Ascending aorta (tissue), 2 donors: ENCODE measurements at regions not wholly inside any gene's neighbourhood (a gene's known extent, or its start where the extent isn't known, plus 50 kb on each side); places are given as distances from the start of the nearest gene placed in this dataset.

Experiments used
- DNase-seq, 2 donors: peaks; one replicate each; pipeline ENCODE4 v3.0.0-alpha.2; 2019; ENCODE audit warnings: low spot score in 2 of 2
- H3K27ac ChIP-seq, 2 donors: fragments of 200-600 bp; sonication (generic); one replicate each; pipeline ENCODE4 v1.5.1; 2016 to 2017; ENCODE audit warnings: mild to moderate bottlenecking in 1 of 2
- H3K27me3 ChIP-seq: fragments of 200-600 bp; sonication (generic); one replicate; pipeline ENCODE4 v1.5.1; 2017
- H3K36me3 ChIP-seq, 2 donors: fragments of 200-600 bp; sonication (generic); one replicate each; pipeline ENCODE4 v1.5.1; 2016
- H3K4me1 ChIP-seq, 2 donors: fragments of 200-600 bp; sonication (generic); one replicate each; pipeline ENCODE4 v1.5.1; 2016 to 2017; ENCODE audit warnings: mild to moderate bottlenecking in 1 of 2
- H3K4me3 ChIP-seq, 2 donors: fragments of 200-600 bp; sonication (generic); one replicate each; pipeline ENCODE4 v1.5.1; 2016 to 2017; ENCODE audit warnings: mild to moderate bottlenecking in 1 of 2
- H3K9me3 ChIP-seq, 2 donors: fragments of 200-600 bp; sonication (generic); one replicate each; pipeline ENCODE4 v1.5.1; 2016
- CTCF ChIP-seq, 3 experiments: fragments of 200-600 bp in 2 of 3; fragments of 450-650 bp in 1 of 3; sonication (generic) in 2 of 3; IDR thresholded peaks; one replicate each; pipeline ENCODE4 v1.5.1; 2016 to 2019; ENCODE audit warnings: antibody characterized with exemption in 3 of 3, mild to moderate bottlenecking in 1 of 3, moderate library complexity in 1 of 3
- intact Hi-C: fragments of 100-400 bp; cut with DNase I; formaldehyde crosslinking; loops from one replicate; pipeline ENCODE4 v1.15.1; 2023

- intact Hi-C loops = no loop called here
- no peaks in the 10 kb centered on the region for H3K27me3 ChIP-seq
- no peak for TF ChIP-seq CTCF (IDR thresholded peaks at IDR 0.05)
- no peak for DNase-seq
- peaks cover 0 to 5% of the 10 kb centered on the region in 2 donors for H3K9me3 ChIP-seq
- no peaks in the 10 kb centered on the region for H3K4me1 ChIP-seq
- H3K4me3 ChIP-seq = no peak overlapping the region
- no peaks in the 10 kb centered on the region for H3K36me3 ChIP-seq
- H3K27ac ChIP-seq = no peak overlapping the region
Measured at GRCh38 chr9:82206490-82206889, 217.9 kb downstream of the SPATA31D1 start.

- DNase-seq = no peak
- Histone ChIP-seq H3K36me3 (no peaks in the 10 kb centered on the region), H3K27ac (no peak overlapping the region), H3K4me3 (no peak overlapping the region), H3K9me3 (peaks cover 0 to 5% of the 10 kb centered on the region in 2 donors), H3K27me3 (no peaks in the 10 kb centered on the region), H3K4me1 (no peaks in the 10 kb centered on the region)
- intact Hi-C loops = no loop called here
- TF ChIP-seq CTCF (IDR thresholded peaks at IDR 0.05) = no peak
Measured at GRCh38 chr9:82206946-82207345, 218.4 kb downstream of the SPATA31D1 start.

GRCh38 chr9:82208741-82209450 is 220.3 kb downstream of the SPATA31D1 start:
- Histone ChIP-seq H3K27me3 (no peaks in the 10 kb centered on the region), H3K36me3 (no peaks in the 10 kb centered on the region), H3K4me3 (no peak overlapping the region), H3K27ac (no peak overlapping the region), H3K4me1 (no peaks in the 10 kb centered on the region), H3K9me3 (peaks cover 0 to 5% of the 10 kb centered on the region in 2 donors)
- no peak for TF ChIP-seq CTCF (IDR thresholded peaks at IDR 0.05)
- intact Hi-C loops = no loop called here
- DNase-seq = no peak

DNA sequence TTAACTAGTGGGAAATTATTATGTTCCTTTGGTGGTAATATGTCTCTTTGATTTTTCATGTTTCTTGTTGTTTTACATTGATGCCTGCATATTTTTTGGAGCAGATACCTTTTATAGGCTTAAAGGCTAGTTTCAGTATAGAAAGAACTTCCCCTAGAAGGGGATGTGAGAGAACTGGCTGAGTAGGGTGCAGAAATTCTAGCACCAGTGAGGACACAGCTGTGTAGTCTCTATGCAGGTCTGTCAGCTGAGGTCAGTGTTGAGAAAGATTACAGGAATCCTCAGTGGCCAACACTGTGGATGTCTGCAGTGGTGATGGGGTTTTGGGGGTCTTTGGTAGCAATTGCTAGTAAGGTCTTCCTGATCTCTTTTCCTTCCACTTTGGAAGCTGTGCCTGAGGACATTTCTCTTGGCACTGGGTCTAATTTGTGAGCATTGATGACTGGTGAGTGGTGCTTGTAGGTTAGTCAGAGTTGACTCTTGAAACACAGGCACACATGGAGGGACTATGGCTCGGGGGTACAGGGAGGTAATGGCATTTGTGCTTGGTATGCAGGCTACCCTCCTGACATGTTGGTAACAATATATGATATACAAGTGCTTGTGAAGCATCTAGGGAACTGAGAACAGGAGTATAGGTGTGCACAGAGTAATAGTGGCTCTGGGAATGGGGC is 221.4 kb downstream of the SPATA31D1 start:
- TF ChIP-seq CTCF (IDR thresholded peaks at IDR 0.05) = no peak
- Histone ChIP-seq H3K9me3 (peaks cover 0 to 5% of the 10 kb centered on the region in 2 donors), H3K27ac (no peak overlapping the region), H3K4me1 (no peaks in the 10 kb centered on the region), H3K36me3 (no peaks in the 10 kb centered on the region), H3K27me3 (no peaks in the 10 kb centered on the region), H3K4me3 (no peak overlapping the region)
- no peak for DNase-seq
- intact Hi-C loops = no loop called here

- no peak overlapping the region for H3K4me3 ChIP-seq
- no peak for DNase-seq
- H3K27ac ChIP-seq = no peak overlapping the region
- H3K4me1 ChIP-seq = no peaks in the 10 kb centered on the region
- peaks cover 0 to 5% of the 10 kb centered on the region in 2 donors for H3K9me3 ChIP-seq
- no peaks in the 10 kb centered on the region for H3K27me3 ChIP-seq
- intact Hi-C loops = no loop called here
- no peak for TF ChIP-seq CTCF (IDR thresholded peaks at IDR 0.05)
- H3K36me3 ChIP-seq = no peaks in the 10 kb centered on the region
Measured at GRCh38 chr9:82212885-82213284, 224.3 kb downstream of the SPATA31D1 start.
